ENCODE measurements at regions not wholly inside any gene's neighbourhood (a gene's known extent, or its start where the extent isn't known, plus 50 kb on each side); places are given as distances from the start of the nearest gene placed in this dataset.

DNA sequence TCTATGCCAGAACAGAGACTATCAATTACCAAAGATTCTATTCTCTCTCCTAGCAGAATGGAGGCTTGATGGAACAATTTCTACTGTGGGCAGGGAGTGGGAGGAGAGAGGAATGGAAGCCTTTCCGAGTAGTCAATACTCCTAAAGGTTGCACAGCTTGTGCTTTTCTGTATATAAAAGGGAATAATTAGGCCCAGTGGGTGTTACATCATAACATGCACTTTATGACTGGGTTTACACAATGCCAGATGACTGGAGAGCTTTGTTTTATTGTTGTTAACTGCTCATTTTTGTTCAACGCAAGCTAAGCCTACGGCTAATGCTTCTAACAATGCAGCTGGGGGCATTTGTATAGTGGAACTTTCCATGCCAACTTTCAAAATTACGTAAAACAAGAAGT lies 2237.9 kb upstream of the RAG2 start:
- Histone ChIP-seq H3K79me1 (ENCODE audit: insufficient read depth, low read depth, low read length, poor library complexity, severe bottlenecking) (no peaks in the 10 kb centered on the region), H3K4me2 (ENCODE audit: insufficient read depth, insufficient read length, low read length) (no peak overlapping the region), H4K20me1 (ENCODE audit: control insufficient read depth, insufficient read depth, insufficient read length) (no peaks in the 10 kb centered on the region), H2BK12ac (ENCODE audit: insufficient read length, low read depth, low read length) (no peak overlapping the region), H2AK5ac (ENCODE audit: insufficient read length, low read length) (no peak overlapping the region), H3K18ac (ENCODE audit: insufficient read length, low read depth, low read length) (no peak overlapping the region), H3K14ac (ENCODE audit: insufficient read depth, low read length) (no peak overlapping the region), H2BK15ac (ENCODE audit: low read depth, low read length) (no peak overlapping the region), H3K4me1 (ENCODE audit: insufficient read depth, low read length) (no peaks in the 10 kb centered on the region), H3K4ac (ENCODE audit: low read depth, low read length) (no peak overlapping the region), H2AFZ (ENCODE audit: low read length) (no peak overlapping the region), H2BK20ac (ENCODE audit: low read depth, low read length, poor library complexity, severe bottlenecking) (no peak overlapping the region), H4K91ac (ENCODE audit: insufficient read length, low read depth, low read length) (no peak overlapping the region), H2BK5ac (ENCODE audit: insufficient read length, low read length) (no peak overlapping the region), H3K23me2 (ENCODE audit: insufficient read length, low read depth, low read length, poor library complexity, severe bottlenecking) (no peaks in the 10 kb centered on the region), H4K5ac (ENCODE audit: insufficient read length, low read depth, low read length) (no peak overlapping the region), H2BK120ac (ENCODE audit: low read depth, low read length, poor library complexity, severe bottlenecking) (no peak overlapping the region), H3K27me3 (ENCODE audit: insufficient read depth, low read length) (no peaks in the 10 kb centered on the region), H3K23ac (ENCODE audit: insufficient read length, low read depth, low read length) (no peak overlapping the region), H3K27ac (ENCODE audit: insufficient read length, low read depth, low read length) (no peak overlapping the region), H3K9me3 (ENCODE audit: control insufficient read depth, low read depth, low read length) (no peaks in the 10 kb centered on the region), H3K56ac (ENCODE audit: insufficient read length, low read depth, low read length) (no peak overlapping the region), H3T11ph (ENCODE audit: low read length) (no peak overlapping the region), H3K9ac (ENCODE audit: extremely low read depth, insufficient read length, low read length) (no peak overlapping the region), H4K8ac (replicated peaks; ENCODE audit: insufficient read length, low read depth, low read length) (no peak overlapping the region), H3K79me2 (ENCODE audit: insufficient read depth, low read length) (no peaks in the 10 kb centered on the region)
- Mint-ChIP-seq H3K9me3 (no peaks in the 10 kb centered on the region), H3K27ac (no peak overlapping the region), H3K4me1 (peaks cover 0 to 2% of the 10 kb centered on the region in 2 experiments; a peak in 2 of 4 replicates), H3K27me3 (ENCODE audit: low read depth) (no peaks in the 10 kb centered on the region), H3K36me3 (ENCODE audit: insufficient read depth in 1 of 3, low read depth in 3 of 3) (no peaks in the 10 kb centered on the region), H3K4me3 (no peak overlapping the region)
- no peak for DNase-seq
- WGBS (ENCODE audit: extremely low coverage, insufficient read length, low lambda C conversion rate) = no CpG with 5 or more reads among the region's 4 CpGs
- TF ChIP-seq, protein P1, sequence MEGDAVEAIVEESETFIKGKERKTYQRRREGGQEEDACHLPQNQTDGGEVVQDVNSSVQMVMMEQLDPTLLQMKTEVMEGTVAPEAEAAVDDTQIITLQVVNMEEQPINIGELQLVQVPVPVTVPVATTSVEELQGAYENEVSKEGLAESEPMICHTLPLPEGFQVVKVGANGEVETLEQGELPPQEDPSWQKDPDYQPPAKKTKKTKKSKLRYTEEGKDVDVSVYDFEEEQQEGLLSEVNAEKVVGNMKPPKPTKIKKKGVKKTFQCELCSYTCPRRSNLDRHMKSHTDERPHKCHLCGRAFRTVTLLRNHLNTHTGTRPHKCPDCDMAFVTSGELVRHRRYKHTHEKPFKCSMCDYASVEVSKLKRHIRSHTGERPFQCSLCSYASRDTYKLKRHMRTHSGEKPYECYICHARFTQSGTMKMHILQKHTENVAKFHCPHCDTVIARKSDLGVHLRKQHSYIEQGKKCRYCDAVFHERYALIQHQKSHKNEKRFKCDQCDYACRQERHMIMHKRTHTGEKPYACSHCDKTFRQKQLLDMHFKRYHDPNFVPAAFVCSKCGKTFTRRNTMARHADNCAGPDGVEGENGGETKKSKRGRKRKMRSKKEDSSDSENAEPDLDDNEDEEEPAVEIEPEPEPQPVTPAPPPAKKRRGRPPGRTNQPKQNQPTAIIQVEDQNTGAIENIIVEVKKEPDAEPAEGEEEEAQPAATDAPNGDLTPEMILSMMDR (conservative IDR thresholded peaks at IDR 0.05) = no peak
